ENCODE measurements at regions not wholly inside any gene's neighbourhood (a gene's known extent, or its start where the extent isn't known, plus 50 kb on each side); places are given as distances from the start of the nearest gene placed in this dataset.

DNA sequence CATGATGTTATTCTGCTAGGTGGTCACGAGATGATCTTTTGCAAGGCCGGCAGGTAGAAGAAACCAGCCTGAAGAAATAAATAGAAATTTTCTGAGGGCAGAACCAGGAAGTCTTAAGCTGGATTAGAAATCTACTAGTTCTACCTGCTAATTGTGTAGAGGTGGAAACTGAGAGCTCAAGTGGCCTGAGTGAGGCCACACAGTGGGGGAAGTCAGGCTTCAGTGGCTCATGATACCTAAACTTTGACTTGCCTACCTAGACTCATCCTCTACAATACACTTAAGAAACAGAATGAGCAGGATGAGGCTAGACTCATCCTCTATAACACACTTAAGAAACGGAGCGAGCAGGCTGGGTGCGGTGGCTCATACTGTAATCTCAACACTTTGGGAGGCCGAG lies 134.9 kb upstream of the NDUFV2 start:
- TF ChIP-seq, protein P1, sequence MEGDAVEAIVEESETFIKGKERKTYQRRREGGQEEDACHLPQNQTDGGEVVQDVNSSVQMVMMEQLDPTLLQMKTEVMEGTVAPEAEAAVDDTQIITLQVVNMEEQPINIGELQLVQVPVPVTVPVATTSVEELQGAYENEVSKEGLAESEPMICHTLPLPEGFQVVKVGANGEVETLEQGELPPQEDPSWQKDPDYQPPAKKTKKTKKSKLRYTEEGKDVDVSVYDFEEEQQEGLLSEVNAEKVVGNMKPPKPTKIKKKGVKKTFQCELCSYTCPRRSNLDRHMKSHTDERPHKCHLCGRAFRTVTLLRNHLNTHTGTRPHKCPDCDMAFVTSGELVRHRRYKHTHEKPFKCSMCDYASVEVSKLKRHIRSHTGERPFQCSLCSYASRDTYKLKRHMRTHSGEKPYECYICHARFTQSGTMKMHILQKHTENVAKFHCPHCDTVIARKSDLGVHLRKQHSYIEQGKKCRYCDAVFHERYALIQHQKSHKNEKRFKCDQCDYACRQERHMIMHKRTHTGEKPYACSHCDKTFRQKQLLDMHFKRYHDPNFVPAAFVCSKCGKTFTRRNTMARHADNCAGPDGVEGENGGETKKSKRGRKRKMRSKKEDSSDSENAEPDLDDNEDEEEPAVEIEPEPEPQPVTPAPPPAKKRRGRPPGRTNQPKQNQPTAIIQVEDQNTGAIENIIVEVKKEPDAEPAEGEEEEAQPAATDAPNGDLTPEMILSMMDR (IDR thresholded peaks at IDR 0.05) = no peak
- TF ChIP-seq POLR2AphosphoS5 (IDR thresholded peaks at IDR 0.05) = no peak

Measured in breast epithelium (tissue), 3 donors.